ENCODE measurements at regions not wholly inside any gene's neighbourhood (a gene's known extent, or its start where the extent isn't known, plus 50 kb on each side); places are given as distances from the start of the nearest gene placed in this dataset.

DNA sequence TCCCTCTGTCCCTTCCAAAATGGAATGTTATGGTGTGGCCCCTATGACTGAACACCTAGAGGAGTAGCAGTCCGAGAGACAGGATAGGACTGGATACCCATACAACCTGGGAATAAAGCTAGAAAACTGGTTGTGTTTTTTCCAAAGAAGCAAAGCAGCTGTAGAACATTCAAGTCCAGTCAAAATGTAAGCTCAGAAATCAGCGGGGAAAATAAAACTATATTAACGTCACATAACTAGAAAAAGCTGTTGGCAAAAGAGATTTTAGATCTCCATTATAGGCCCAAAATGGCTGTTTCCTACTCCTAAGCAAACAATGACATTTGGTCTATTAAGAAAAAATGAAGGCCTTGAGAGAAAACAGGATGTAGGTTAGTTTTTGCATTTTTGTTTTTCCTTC, 177.7 kb downstream of the PTN start:
- Histone ChIP-seq H3K36me3 (replicated peaks in 1 of 2) (no peaks in the 10 kb centered on the region), H3K27me3 (peaks cover 4% of the 10 kb centered on the region), H3K4me1 (replicated peaks in 1 of 2) (no peaks in the 10 kb centered on the region), H3K27ac (no peak overlapping the region), H3K9me3 (replicated peaks in 1 of 3) (no peaks in the 10 kb centered on the region), H3K4me3 (no peak overlapping the region)
- no peak for DNase-seq
- intact Hi-C loops (cut with DNase I): loop anchor here (5.0 to 10.0 kb wide), 2 partner anchors 419 to 427 kb away; no protein-coding TSS in a partner anchor
- WGBS, 4 donors: 77 to 83% (median 80%) methylated on average over 3 of the region's 3 CpGs
- no peak for TF ChIP-seq POLR2A (IDR thresholded peaks at IDR 0.05)
- TF ChIP-seq, protein P1, sequence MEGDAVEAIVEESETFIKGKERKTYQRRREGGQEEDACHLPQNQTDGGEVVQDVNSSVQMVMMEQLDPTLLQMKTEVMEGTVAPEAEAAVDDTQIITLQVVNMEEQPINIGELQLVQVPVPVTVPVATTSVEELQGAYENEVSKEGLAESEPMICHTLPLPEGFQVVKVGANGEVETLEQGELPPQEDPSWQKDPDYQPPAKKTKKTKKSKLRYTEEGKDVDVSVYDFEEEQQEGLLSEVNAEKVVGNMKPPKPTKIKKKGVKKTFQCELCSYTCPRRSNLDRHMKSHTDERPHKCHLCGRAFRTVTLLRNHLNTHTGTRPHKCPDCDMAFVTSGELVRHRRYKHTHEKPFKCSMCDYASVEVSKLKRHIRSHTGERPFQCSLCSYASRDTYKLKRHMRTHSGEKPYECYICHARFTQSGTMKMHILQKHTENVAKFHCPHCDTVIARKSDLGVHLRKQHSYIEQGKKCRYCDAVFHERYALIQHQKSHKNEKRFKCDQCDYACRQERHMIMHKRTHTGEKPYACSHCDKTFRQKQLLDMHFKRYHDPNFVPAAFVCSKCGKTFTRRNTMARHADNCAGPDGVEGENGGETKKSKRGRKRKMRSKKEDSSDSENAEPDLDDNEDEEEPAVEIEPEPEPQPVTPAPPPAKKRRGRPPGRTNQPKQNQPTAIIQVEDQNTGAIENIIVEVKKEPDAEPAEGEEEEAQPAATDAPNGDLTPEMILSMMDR (IDR thresholded peaks at IDR 0.05): no peak

DNA sequence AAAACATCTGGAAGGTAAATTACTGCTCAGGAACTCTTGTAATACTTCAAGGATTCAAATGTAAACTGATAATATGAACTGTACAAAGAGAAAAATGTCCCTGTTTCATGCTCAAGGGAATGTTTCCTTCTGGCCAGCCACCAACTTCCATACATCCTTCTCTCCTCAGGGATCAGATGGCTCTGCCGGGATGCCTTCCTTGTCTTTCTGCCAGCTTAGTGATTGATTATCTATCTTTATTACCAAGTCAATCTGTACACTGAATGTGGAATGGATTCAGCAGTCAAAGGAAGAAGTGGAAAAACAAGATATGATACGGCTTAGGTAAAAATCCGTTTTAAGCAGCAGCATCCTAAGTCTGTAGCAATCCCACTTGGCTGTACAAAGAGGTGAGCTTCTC, 178.3 kb downstream of the PTN start:
- H3K4me3 ChIP-seq: no peak overlapping the region
- H3K27me3 ChIP-seq: peaks cover under 1% of the 10 kb centered on the region
- whole genome bisulfite sequencing, 4 donors: 61 to 73% (median 67%) methylated on average over 3 of the region's 3 CpGs
- H3K36me3 ChIP-seq (replicated peaks in 1 of 2): no peaks in the 10 kb centered on the region
- no peaks in the 10 kb centered on the region for H3K4me1 ChIP-seq (replicated peaks in 1 of 2)
- H3K9me3 ChIP-seq (replicated peaks in 1 of 3): no peaks in the 10 kb centered on the region
- intact Hi-C loops (cut with DNase I): loop anchor here (5.0 to 10.0 kb wide), 2 partner anchors 420 to 427 kb away; no protein-coding TSS in a partner anchor
- DNase-seq: no peak
- no peak overlapping the region for H3K27ac ChIP-seq
- TF ChIP-seq POLR2A (IDR thresholded peaks at IDR 0.05): no peak
- TF ChIP-seq, protein P1 (IDR thresholded peaks at IDR 0.05): no peak

DNA sequence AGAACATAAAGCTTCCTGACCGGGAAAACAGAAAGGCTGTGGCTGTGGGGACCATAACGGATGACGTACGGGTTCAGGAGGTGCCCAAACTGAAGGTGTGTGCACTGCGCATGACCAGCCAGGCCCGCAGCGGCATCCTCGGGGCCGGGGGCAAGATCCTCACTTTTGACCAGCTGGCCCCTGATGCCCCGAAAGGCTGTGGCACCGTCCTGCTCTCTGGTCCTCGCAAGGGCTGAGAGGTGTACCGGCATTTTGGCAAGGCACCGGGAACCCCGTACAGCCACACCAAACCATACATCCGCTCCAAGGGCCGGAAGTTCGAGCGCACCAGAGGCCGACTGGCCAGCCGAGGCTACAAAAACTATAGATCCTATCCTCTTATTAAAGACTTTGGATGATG, 179.3 kb downstream of the PTN start:
- 88 to 95% (median 93%) methylated on average over 18 to 21 of the region's 21 CpGs for WGBS, 4 donors
- H3K4me1 ChIP-seq (replicated peaks in 1 of 2): no peaks in the 10 kb centered on the region
- intact Hi-C loops (cut with DNase I): loop anchor here in 1 of 2 donors (10.0 kb wide), 1 partner anchor 421 kb away; no protein-coding TSS in a partner anchor
- TF ChIP-seq POLR2A (IDR thresholded peaks at IDR 0.05): no peak
- TF ChIP-seq, protein P1 (IDR thresholded peaks at IDR 0.05): no peak
- H3K36me3 ChIP-seq (replicated peaks in 1 of 2): no peaks in the 10 kb centered on the region
- H3K9me3 ChIP-seq (replicated peaks in 1 of 3): no peaks in the 10 kb centered on the region
- H3K27ac ChIP-seq: no peak overlapping the region
- H3K4me3 ChIP-seq: no peak overlapping the region
- no peaks in the 10 kb centered on the region for H3K27me3 ChIP-seq
- no peak for DNase-seq

DNA sequence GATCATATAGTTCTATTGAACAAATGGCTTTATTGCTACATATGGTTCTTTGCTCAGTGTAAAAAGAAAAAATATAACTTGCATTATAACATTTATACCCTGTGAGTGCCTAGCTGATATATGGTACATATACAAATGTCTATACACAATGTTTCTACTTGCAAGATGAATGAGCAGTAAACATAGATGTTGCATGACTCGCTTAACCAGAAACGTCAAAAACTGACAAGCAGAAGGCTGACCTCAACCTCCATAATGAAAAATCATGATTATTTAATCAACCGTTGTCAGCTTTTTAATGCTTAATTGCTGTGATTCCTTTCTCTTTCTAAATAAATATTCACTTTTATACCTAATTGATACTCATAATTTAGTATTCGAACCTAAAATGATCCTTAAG, 183.3 kb downstream of the PTN start:
- no peak overlapping the region for H3K4me3 ChIP-seq
- H3K27me3 ChIP-seq: no peaks in the 10 kb centered on the region
- intact Hi-C loops (cut with DNase I): loop anchor here in 1 of 2 donors (10.0 kb wide), 1 partner anchor 425 kb away; no protein-coding TSS in a partner anchor
- 64 to 71% (median 68%) methylated on average over 4 of the region's 4 CpGs for WGBS, 4 donors
- H3K36me3 ChIP-seq (replicated peaks in 1 of 2): no peaks in the 10 kb centered on the region
- no peak overlapping the region for H3K27ac ChIP-seq
- no peaks in the 10 kb centered on the region for H3K9me3 ChIP-seq (replicated peaks in 1 of 3)
- no peaks in the 10 kb centered on the region for H3K4me1 ChIP-seq (replicated peaks in 1 of 2)
- TF ChIP-seq POLR2A (IDR thresholded peaks at IDR 0.05): no peak
- TF ChIP-seq, protein P1 (IDR thresholded peaks at IDR 0.05): no peak
- no peak for DNase-seq
